Fibroblast of lung (primary cell): ENCODE measurements at regions not wholly inside any gene's neighbourhood (a gene's known extent, or its start where the extent isn't known, plus 50 kb on each side); places are given as distances from the start of the nearest gene placed in this dataset.

Experiments used
- CTCF ChIP-seq, 2 donors: IDR thresholded peaks in 1 of 2; conservative IDR thresholded peaks in 1 of 2; 1 replicate in 1 of 2; 2 replicates in 1 of 2; pipeline ENCODE4 v1.5.1; 2011 to 2012; ENCODE audit warnings: low read length in 2 of 2, control low read depth in 1 of 2, inconsistent platforms in 1 of 2, low read depth in 1 of 2, mild to moderate bottlenecking in 1 of 2
- EZH2 ChIP-seq: IDR thresholded peaks from 2 replicates; pipeline ENCODE4 v1.5.1; 2012; ENCODE audit warnings: low read length, control low read depth, mild to moderate bottlenecking; ENCODE audit errors: missing control alignments

DNA sequence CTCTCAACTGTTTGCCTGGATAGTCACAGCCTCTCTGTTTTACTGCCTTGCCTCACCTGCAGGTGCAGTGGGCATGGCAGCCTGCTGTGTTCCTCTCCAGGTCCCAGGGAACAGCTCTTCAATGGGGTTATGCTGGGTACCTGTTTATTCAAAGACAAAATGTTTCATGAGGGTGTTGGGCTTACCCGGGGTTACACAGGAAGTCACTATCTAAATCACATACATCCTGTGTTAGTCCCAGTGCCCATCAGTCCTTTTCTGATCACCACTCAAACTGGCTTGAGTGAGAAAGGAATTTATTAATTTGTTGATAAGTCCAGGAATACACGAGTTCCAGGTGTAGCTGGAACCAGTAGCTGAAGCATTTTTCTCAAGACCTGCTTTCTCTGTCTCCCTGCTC lies 1503.6 kb upstream of the TMEM132C start:
- no peak for TF ChIP-seq EZH2
- TF ChIP-seq CTCF (conservative IDR thresholded peaks at IDR 0.05 in 1 of 2, IDR thresholded peaks at IDR 0.05 in 1 of 2; ENCODE audit: low read depth in 1 of 2, low read length in 2 of 2), result no peak
